ENCODE measurements at regions not wholly inside any gene's neighbourhood (a gene's known extent, or its start where the extent isn't known, plus 50 kb on each side); places are given as distances from the start of the nearest gene placed in this dataset.

GRCh38 chr7:26955516-26955915 lies 91.1 kb upstream of the SKAP2 start:
- Histone ChIP-seq H3K79me2 (ENCODE audit: insufficient read depth, low read length) (no peaks in the 10 kb centered on the region), H4K20me1 (ENCODE audit: insufficient read depth, low read length) (no peaks in the 10 kb centered on the region), H3K36me3 (ENCODE audit: insufficient read depth, low read length) (no peaks in the 10 kb centered on the region), H3K27me3 (ENCODE audit: insufficient read depth, low read length) (no peaks in the 10 kb centered on the region), H3K9me3 (ENCODE audit: low read depth, low read length) (no peaks in the 10 kb centered on the region), H3K4me2 (ENCODE audit: insufficient read depth, low read length) (no peak overlapping the region), H3K4me3 (ENCODE audit: insufficient read depth, low read length) (no peak overlapping the region), H2AFZ (ENCODE audit: low read length) (no peak overlapping the region), H3K27ac (ENCODE audit: low read depth, low read length) (no peak overlapping the region), H3K4me1 (ENCODE audit: insufficient read depth, low read length) (peaks cover 7% of the 10 kb centered on the region)
- TF ChIP-seq, protein P1, sequence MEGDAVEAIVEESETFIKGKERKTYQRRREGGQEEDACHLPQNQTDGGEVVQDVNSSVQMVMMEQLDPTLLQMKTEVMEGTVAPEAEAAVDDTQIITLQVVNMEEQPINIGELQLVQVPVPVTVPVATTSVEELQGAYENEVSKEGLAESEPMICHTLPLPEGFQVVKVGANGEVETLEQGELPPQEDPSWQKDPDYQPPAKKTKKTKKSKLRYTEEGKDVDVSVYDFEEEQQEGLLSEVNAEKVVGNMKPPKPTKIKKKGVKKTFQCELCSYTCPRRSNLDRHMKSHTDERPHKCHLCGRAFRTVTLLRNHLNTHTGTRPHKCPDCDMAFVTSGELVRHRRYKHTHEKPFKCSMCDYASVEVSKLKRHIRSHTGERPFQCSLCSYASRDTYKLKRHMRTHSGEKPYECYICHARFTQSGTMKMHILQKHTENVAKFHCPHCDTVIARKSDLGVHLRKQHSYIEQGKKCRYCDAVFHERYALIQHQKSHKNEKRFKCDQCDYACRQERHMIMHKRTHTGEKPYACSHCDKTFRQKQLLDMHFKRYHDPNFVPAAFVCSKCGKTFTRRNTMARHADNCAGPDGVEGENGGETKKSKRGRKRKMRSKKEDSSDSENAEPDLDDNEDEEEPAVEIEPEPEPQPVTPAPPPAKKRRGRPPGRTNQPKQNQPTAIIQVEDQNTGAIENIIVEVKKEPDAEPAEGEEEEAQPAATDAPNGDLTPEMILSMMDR (IDR thresholded peaks at IDR 0.05; ENCODE audit: extremely low read depth, low read depth, low read length): no peak
- no peak for DNase-seq (ENCODE audit: insufficient read length, low spot score, missing footprints)

GRCh38 chr7:26954951-26955350 lies 90.6 kb upstream of the SKAP2 start:
- DNase-seq (ENCODE audit: insufficient read length, low spot score, missing footprints): no peak

DNA sequence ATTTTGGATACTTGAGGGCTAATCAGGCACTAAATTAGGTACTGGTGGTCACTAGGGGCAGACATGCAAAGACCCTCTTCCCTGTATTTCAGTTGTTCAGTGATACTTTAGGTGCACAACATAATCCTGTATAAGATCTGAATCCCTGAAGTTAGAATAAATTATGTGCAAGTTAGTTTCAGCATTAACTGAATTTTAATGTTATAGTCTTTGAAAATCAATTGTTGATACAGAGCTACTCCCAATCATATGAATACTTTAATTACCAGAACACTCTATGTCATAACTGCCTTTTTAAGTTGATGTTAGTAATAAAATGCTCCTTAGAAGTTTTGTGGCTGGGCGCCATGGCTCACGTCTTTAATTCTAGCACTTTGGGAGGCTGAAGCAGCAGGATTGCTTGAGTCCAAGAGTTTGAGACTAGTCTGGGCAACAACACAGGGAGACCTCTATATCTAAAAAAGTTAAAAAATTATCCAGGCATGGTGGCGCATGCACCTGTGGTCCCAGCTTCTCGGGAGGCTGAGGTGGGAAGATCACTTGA lies 87.1 kb upstream of the SKAP2 start:
- Histone ChIP-seq H3K79me2 (ENCODE audit: insufficient read depth, low read length) (no peaks in the 10 kb centered on the region), H4K20me1 (ENCODE audit: insufficient read depth, low read length) (no peaks in the 10 kb centered on the region), H3K27me3 (ENCODE audit: insufficient read depth, low read length) (no peaks in the 10 kb centered on the region), H3K4me1 (ENCODE audit: insufficient read depth, low read length) (no peaks in the 10 kb centered on the region), H3K9me3 (ENCODE audit: low read depth, low read length) (no peaks in the 10 kb centered on the region), H2AFZ (ENCODE audit: low read length) (no peak overlapping the region), H3K27ac (ENCODE audit: low read depth, low read length) (no peak overlapping the region), H3K4me3 (ENCODE audit: insufficient read depth, low read length) (no peak overlapping the region), H3K4me2 (ENCODE audit: insufficient read depth, low read length) (no peak overlapping the region), H3K36me3 (ENCODE audit: insufficient read depth, low read length) (no peaks in the 10 kb centered on the region)
- DNase-seq (ENCODE audit: insufficient read length, low spot score, missing footprints): no peak
- TF ChIP-seq, protein P1 (IDR thresholded peaks at IDR 0.05; ENCODE audit: extremely low read depth, low read depth, low read length): no peak

More at GRCh38 chr7:26954951-26955350, 90.6 kb upstream of the SKAP2 start:
- no peaks in the 10 kb centered on the region for H3K27me3 ChIP-seq (ENCODE audit: insufficient read depth, low read length)
- H2AFZ ChIP-seq (ENCODE audit: low read length): no peak overlapping the region
- peaks cover 7% of the 10 kb centered on the region for H3K4me1 ChIP-seq (ENCODE audit: insufficient read depth, low read length)
- H3K4me2 ChIP-seq (ENCODE audit: insufficient read depth, low read length): no peak overlapping the region
- no peaks in the 10 kb centered on the region for H4K20me1 ChIP-seq (ENCODE audit: insufficient read depth, low read length)
- no peak overlapping the region for H3K4me3 ChIP-seq (ENCODE audit: insufficient read depth, low read length)
- TF ChIP-seq, protein P1 (IDR thresholded peaks at IDR 0.05; ENCODE audit: extremely low read depth, low read depth, low read length): no peak
- no peaks in the 10 kb centered on the region for H3K9me3 ChIP-seq (ENCODE audit: low read depth, low read length)
- no peaks in the 10 kb centered on the region for H3K36me3 ChIP-seq (ENCODE audit: insufficient read depth, low read length)
- H3K79me2 ChIP-seq (ENCODE audit: insufficient read depth, low read length): no peaks in the 10 kb centered on the region
- H3K27ac ChIP-seq (ENCODE audit: low read depth, low read length): no peak overlapping the region

GRCh38 chr7:26950889-26951288 lies 86.5 kb upstream of the SKAP2 start:
- no peaks in the 10 kb centered on the region for H3K27me3 ChIP-seq (ENCODE audit: insufficient read depth, low read length)
- no peaks in the 10 kb centered on the region for H3K4me1 ChIP-seq (ENCODE audit: insufficient read depth, low read length)
- no peak overlapping the region for H3K4me3 ChIP-seq (ENCODE audit: insufficient read depth, low read length)
- no peaks in the 10 kb centered on the region for H3K9me3 ChIP-seq (ENCODE audit: low read depth, low read length)
- no peak overlapping the region for H3K27ac ChIP-seq (ENCODE audit: low read depth, low read length)
- H3K4me2 ChIP-seq (ENCODE audit: insufficient read depth, low read length): no peak overlapping the region
- no peaks in the 10 kb centered on the region for H3K79me2 ChIP-seq (ENCODE audit: insufficient read depth, low read length)
- TF ChIP-seq, protein P1 (IDR thresholded peaks at IDR 0.05; ENCODE audit: extremely low read depth, low read depth, low read length): no peak
- no peak for DNase-seq (ENCODE audit: insufficient read length, low spot score, missing footprints)
- H4K20me1 ChIP-seq (ENCODE audit: insufficient read depth, low read length): no peaks in the 10 kb centered on the region
- no peak overlapping the region for H2AFZ ChIP-seq (ENCODE audit: low read length)
- H3K36me3 ChIP-seq (ENCODE audit: insufficient read depth, low read length): no peaks in the 10 kb centered on the region

Measured in osteoblast (primary cell).